T-helper 2 cell treated with Interferon-gamma antibody and Interleukin-4, amounts not matched to agents 5 μg/mL and 100 μg/mL, for 36 hours (primary cell): ENCODE measurements at regions not wholly inside any gene's neighbourhood (a gene's known extent, or its start where the extent isn't known, plus 50 kb on each side); places are given as distances from the start of the nearest gene placed in this dataset.
"Not testable (repeated sequence)": the region's sequence is repeated elsewhere in the genome, so short reads cannot be mapped to it uniquely, and the experiment has no call there.

Experiments used
- DNase-seq: peaks from one replicate; pipeline ENCODE4 v3.0.0; 2021; ENCODE audit warnings: low spot score
- H3K27ac Mint-ChIP-seq: one replicate; pipeline ENCODE4 v1.8.0; 2021; ENCODE audit warnings: mild to moderate bottlenecking, mixed read lengths
- H3K27me3 Mint-ChIP-seq: one replicate; pipeline ENCODE4 v1.8.0; 2021; ENCODE audit warnings: low read depth, mixed read lengths
- H3K36me3 Mint-ChIP-seq: one replicate; pipeline ENCODE4 v1.8.0; 2021; ENCODE audit warnings: low read depth, mixed read lengths
- H3K4me1 Mint-ChIP-seq: one replicate; pipeline ENCODE4 v1.8.0; 2021; ENCODE audit warnings: low read depth, mixed read lengths
- H3K4me3 Mint-ChIP-seq: one replicate; pipeline ENCODE4 v1.8.0; 2022; ENCODE audit warnings: mild to moderate bottlenecking, moderate library complexity, mixed read lengths
- H3K9me3 Mint-ChIP-seq: one replicate; pipeline ENCODE4 v1.8.0; 2021; ENCODE audit warnings: mixed read lengths

- peaks cover 14% of the 10 kb centered on the region for H3K27me3 Mint-ChIP-seq
- DNase-seq = no peak
- peaks cover 5% of the 10 kb centered on the region for H3K9me3 Mint-ChIP-seq
- no peak overlapping the region for H3K27ac Mint-ChIP-seq
- no peak overlapping the region for H3K4me3 Mint-ChIP-seq
- peaks cover 2% of the 10 kb centered on the region for H3K4me1 Mint-ChIP-seq
- no peaks in the 10 kb centered on the region for H3K36me3 Mint-ChIP-seq
These were observed 1097.4 kb upstream of the TMEM132C start for GRCh38 chr12:127169321-127170181.

- no peak for DNase-seq
- Mint-ChIP-seq H3K4me3 (no peak overlapping the region), H3K36me3 (no peaks in the 10 kb centered on the region), H3K27me3 (peaks cover 12% of the 10 kb centered on the region), H3K27ac (no peak overlapping the region), H3K4me1 (peaks cover under 1% of the 10 kb centered on the region), H3K9me3 (peaks cover 5% of the 10 kb centered on the region)
These were observed 1096.5 kb upstream of the TMEM132C start for GRCh38 chr12:127170226-127171180.

DNA sequence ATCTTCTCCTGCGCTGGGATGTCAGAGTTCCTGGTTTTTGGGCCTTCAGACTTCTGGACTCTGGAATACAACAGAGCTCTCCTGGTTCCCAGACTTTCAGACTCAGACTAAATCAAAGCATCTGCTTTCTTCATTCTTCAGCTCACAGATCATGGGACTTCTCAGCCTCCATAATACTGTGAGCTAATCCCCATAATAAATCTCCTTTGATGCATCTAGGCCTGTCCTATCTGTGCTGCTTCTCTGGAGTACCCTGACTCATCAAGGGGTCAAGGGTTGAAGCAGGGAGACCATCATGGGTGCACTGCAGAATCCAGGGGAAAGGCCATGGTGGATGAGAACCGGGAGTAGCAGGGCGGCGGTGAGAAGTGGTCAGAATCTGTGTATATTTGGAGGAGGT, 1094.1 kb upstream of the TMEM132C start:
- H3K4me1 Mint-ChIP-seq = no peaks in the 10 kb centered on the region
- H3K27ac Mint-ChIP-seq = no peak overlapping the region
- peaks cover 8% of the 10 kb centered on the region for H3K27me3 Mint-ChIP-seq
- peaks cover 18% of the 10 kb centered on the region for H3K9me3 Mint-ChIP-seq
- no peak overlapping the region for H3K4me3 Mint-ChIP-seq
- no peaks in the 10 kb centered on the region for H3K36me3 Mint-ChIP-seq
- DNase-seq = no peak

- not testable (repeated sequence) for H3K27me3 Mint-ChIP-seq, H3K4me3 Mint-ChIP-seq, H3K27ac Mint-ChIP-seq, H3K4me1 Mint-ChIP-seq, DNase-seq, H3K36me3 Mint-ChIP-seq
- H3K9me3 Mint-ChIP-seq = peaks cover 18% of the 10 kb centered on the region
These were observed 1093.0 kb upstream of the TMEM132C start for GRCh38 chr12:127173971-127174370.

- Mint-ChIP-seq H3K9me3 (peaks cover 18% of the 10 kb centered on the region), H3K27me3 (no peaks in the 10 kb centered on the region), H3K4me1 (no peaks in the 10 kb centered on the region), H3K36me3 (no peaks in the 10 kb centered on the region), H3K4me3 (no peak overlapping the region), H3K27ac (no peak overlapping the region)
- no peak for DNase-seq
These were observed 1092.1 kb upstream of the TMEM132C start for GRCh38 chr12:127174881-127175280.

GRCh38 chr12:127175361-127175760, 1091.6 kb upstream of the TMEM132C start:
- Mint-ChIP-seq H3K27ac (no peak overlapping the region), H3K4me1 (no peaks in the 10 kb centered on the region), H3K4me3 (no peak overlapping the region), H3K9me3 (peaks cover 22% of the 10 kb centered on the region), H3K36me3 (no peaks in the 10 kb centered on the region), H3K27me3 (no peaks in the 10 kb centered on the region)
- DNase-seq = no peak

GRCh38 chr12:127176804-127177203, 1090.2 kb upstream of the TMEM132C start:
- Mint-ChIP-seq H3K9me3 (peaks cover 24% of the 10 kb centered on the region), H3K36me3 (no peaks in the 10 kb centered on the region), H3K4me1 (no peaks in the 10 kb centered on the region), H3K4me3 (no peak overlapping the region), H3K27ac (no peak overlapping the region), H3K27me3 (no peaks in the 10 kb centered on the region)
- no peak for DNase-seq

GRCh38 chr12:127178052-127178451, 1088.9 kb upstream of the TMEM132C start:
- Mint-ChIP-seq H3K27me3 (no peaks in the 10 kb centered on the region), H3K27ac (no peak overlapping the region), H3K4me1 (no peaks in the 10 kb centered on the region), H3K9me3 (peaks cover 24% of the 10 kb centered on the region), H3K36me3 (no peaks in the 10 kb centered on the region), H3K4me3 (no peak overlapping the region)
- no peak for DNase-seq

DNA sequence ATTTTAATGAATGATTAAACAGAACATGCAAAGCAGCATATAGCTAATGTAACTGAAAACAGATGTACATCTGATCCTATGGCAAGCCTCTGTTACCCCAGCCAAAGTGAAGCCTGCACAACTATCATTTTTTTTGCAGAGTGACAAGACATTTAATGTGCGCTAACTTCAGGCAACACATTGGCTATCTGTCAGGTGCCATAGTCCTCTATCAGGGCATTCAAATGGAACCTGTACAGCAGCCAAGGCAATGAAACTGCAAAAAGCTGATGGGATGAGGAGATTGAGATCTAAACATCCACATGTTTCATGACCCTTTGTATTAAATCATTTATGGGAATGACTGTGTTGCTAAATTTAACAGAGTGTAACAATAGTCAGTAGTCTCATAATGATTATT, 1088.5 kb upstream of the TMEM132C start:
- no peak for DNase-seq
- H3K4me3 Mint-ChIP-seq = no peak overlapping the region

GRCh38 chr12:127179176-127179575, 1087.8 kb upstream of the TMEM132C start:
- DNase-seq = no peak
- H3K9me3 Mint-ChIP-seq = peaks cover 19% of the 10 kb centered on the region
- H3K4me1 Mint-ChIP-seq = no peaks in the 10 kb centered on the region
- no peak overlapping the region for H3K4me3 Mint-ChIP-seq
- no peaks in the 10 kb centered on the region for H3K36me3 Mint-ChIP-seq
- H3K27ac Mint-ChIP-seq = no peak overlapping the region
- no peaks in the 10 kb centered on the region for H3K27me3 Mint-ChIP-seq

More for the DNA sequence above, 1088.5 kb upstream of the TMEM132C start:
- Mint-ChIP-seq H3K9me3 (peaks cover 24% of the 10 kb centered on the region), H3K36me3 (no peaks in the 10 kb centered on the region), H3K4me1 (no peaks in the 10 kb centered on the region), H3K27me3 (no peaks in the 10 kb centered on the region), H3K27ac (no peak overlapping the region)

DNA sequence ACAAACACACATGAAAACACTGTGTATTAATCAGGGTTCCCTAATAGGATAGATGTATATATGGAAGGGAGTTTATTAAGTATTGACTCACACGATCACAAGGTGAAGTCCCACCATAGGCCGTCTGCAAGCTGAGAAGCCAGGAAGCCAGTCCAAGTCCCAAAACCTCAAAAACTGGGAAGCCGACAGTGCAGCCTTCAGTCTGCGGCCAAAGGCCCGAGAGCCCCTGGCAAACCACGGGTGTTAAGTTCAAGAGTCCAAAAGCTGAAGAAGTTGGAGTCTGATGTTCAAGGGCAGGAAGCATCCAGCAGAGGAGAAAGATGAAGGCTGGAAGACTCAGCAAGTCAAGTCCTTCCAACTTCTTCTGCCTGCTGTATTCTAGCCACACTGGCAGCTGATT, 1085.0 kb upstream of the TMEM132C start:
- no peak for DNase-seq
- Mint-ChIP-seq H3K9me3 (peaks cover 14% of the 10 kb centered on the region), H3K4me3 (no peak overlapping the region), H3K36me3 (no peaks in the 10 kb centered on the region), H3K4me1 (no peaks in the 10 kb centered on the region), H3K27ac (no peak overlapping the region), H3K27me3 (no peaks in the 10 kb centered on the region)

DNA sequence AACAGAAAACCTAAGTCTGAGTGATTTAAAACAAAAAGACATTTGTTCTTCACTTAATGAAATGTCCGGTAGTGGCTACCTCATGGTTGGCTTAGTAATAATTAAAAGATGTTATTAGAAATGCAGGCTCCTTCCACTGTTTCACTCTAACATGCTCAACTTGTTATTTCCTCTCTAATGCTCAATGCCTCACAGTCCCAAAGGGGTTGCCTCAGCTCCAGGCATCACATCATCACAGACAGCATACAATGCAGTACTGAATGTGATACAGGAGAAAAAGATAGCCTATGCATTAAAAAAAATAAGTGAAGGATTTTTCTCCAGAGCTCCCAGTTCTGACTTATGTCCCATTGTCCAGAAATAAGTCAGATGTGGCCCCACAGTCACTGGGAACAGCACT, 1077.0 kb upstream of the TMEM132C start:
- no peaks in the 10 kb centered on the region for H3K27me3 Mint-ChIP-seq
- no peak overlapping the region for H3K27ac Mint-ChIP-seq
- H3K4me1 Mint-ChIP-seq = no peaks in the 10 kb centered on the region
- DNase-seq = no peak
- no peaks in the 10 kb centered on the region for H3K36me3 Mint-ChIP-seq
- no peaks in the 10 kb centered on the region for H3K9me3 Mint-ChIP-seq
- H3K4me3 Mint-ChIP-seq = no peak overlapping the region

GRCh38 chr12:127191129-127191528, 1075.8 kb upstream of the TMEM132C start:
- Mint-ChIP-seq H3K9me3 (no peaks in the 10 kb centered on the region), H3K4me1 (no peaks in the 10 kb centered on the region), H3K4me3 (no peak overlapping the region), H3K36me3 (no peaks in the 10 kb centered on the region), H3K27ac (no peak overlapping the region), H3K27me3 (no peaks in the 10 kb centered on the region)
- no peak for DNase-seq

DNA sequence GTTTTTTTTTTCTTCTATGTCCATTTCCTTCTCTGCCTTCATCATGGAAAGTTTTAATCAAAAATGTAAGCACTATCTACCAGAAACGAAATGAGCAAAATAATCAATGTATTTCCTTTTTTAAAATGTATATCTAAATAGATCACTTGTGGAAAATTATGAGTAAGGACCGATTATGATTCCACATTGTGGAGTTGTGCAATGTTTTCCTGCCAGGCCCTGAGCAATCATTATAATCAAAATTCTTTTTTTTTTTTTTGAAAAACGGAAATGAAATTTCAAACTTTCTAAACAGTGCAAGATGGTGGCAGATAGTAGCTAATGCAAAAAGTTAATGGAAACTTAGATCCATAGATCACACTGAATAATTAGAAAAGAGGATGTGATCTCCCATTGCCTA, 1074.6 kb upstream of the TMEM132C start:
- Mint-ChIP-seq H3K27me3 (no peaks in the 10 kb centered on the region), H3K4me3 (no peak overlapping the region), H3K9me3 (no peaks in the 10 kb centered on the region), H3K27ac (no peak overlapping the region), H3K36me3 (no peaks in the 10 kb centered on the region), H3K4me1 (no peaks in the 10 kb centered on the region)
- no peak for DNase-seq
